Caco-2 (cell line): ENCODE measurements at regions not wholly inside any gene's neighbourhood (a gene's known extent, or its start where the extent isn't known, plus 50 kb on each side); places are given as distances from the start of the nearest gene placed in this dataset.
"Not testable (repeated sequence)": the region's sequence is repeated elsewhere in the genome, so short reads cannot be mapped to it uniquely, and the experiment has no call there.

Source experiments
- BruUV-seq: library from RNA; stranded (reverse); fragments of 400-500 nt; replicated peaks from 2 replicates; lab custom pipeline; 2021; lab: Mats Ljungman, UMichigan
- CTCF ChIA-PET: fragments of 300-600 bp; sonication (Branson Sonifier 250); formaldehyde crosslinking; loops from one replicate; lab custom pipeline; 2022; ENCODE audit warnings: antibody characterized with exemption; lab: Charles Lee
- POLR2A ChIA-PET: fragments of 300-600 bp; sonication (Branson Sonifier 250); formaldehyde crosslinking; loops from one replicate; lab custom pipeline; 2022; ENCODE audit warnings: antibody characterized with exemption; lab: Charles Lee
- DNase-seq, 2 experiments: peaks; one replicate each; pipeline versions ENCODE4 v3.0.0 to v3.0.0-alpha.2; 2020 to 2022
- H3K27me3 ChIP-seq: replicated peaks from 2 replicates; pipeline ENCODE4 v1.6.0; 2011; ENCODE audit warnings: low read length; ENCODE audit not compliant: control insufficient read depth, insufficient read depth
- H3K36me3 ChIP-seq: 2 replicates; pipeline ENCODE4 v1.5.1; 2011; ENCODE audit warnings: low read length; ENCODE audit not compliant: control insufficient read depth, insufficient read depth
- H3K4me1 ChIP-seq: fragments of 250-450 bp; sonication (Bioruptor Pico); 2 replicates; pipeline ENCODE4 v1.5.1; 2020; ENCODE audit warnings: mild to moderate bottlenecking
- H3K4me3 ChIP-seq: 2 replicates; pipeline ENCODE4 v1.5.1; 2011; ENCODE audit warnings: low read depth, mild to moderate bottlenecking, control low read depth, low read length
- H3K9me3 ChIP-seq: fragments of 250-450 bp; sonication (Bioruptor Pico); 2 replicates; pipeline ENCODE4 v1.5.1; 2020; ENCODE audit warnings: mild to moderate bottlenecking, moderate library complexity
- H3K27ac Mint-ChIP-seq: one replicate; pipeline ENCODE4 v1.8.0; 2022; ENCODE audit warnings: mixed read lengths; ENCODE audit not compliant: unreplicated experiment
- H3K27me3 Mint-ChIP-seq: one replicate; pipeline ENCODE4 v1.8.0; 2022; ENCODE audit warnings: mixed read lengths; ENCODE audit not compliant: insufficient read depth, unreplicated experiment
- H3K36me3 Mint-ChIP-seq: one replicate; pipeline ENCODE4 v1.8.0; 2022; ENCODE audit warnings: mild to moderate bottlenecking, mixed read lengths; ENCODE audit not compliant: insufficient read depth, unreplicated experiment
- H3K4me1 Mint-ChIP-seq: one replicate; pipeline ENCODE4 v1.8.0; 2022; ENCODE audit warnings: low read depth, mixed read lengths; ENCODE audit not compliant: unreplicated experiment
- H3K4me3 Mint-ChIP-seq: one replicate; pipeline ENCODE4 v1.8.0; 2022; ENCODE audit warnings: mild to moderate bottlenecking, moderate library complexity, mixed read lengths; ENCODE audit not compliant: unreplicated experiment
- H3K9me3 Mint-ChIP-seq: one replicate; pipeline ENCODE4 v1.8.0; 2022; ENCODE audit warnings: mixed read lengths; ENCODE audit not compliant: unreplicated experiment
- CTCF ChIP-seq, 2 experiments: fragments of 200-600 bp in 1 of 2; IDR thresholded peaks; 1 replicate in 1 of 2; 2 replicates in 1 of 2; pipeline versions ENCODE4 v1.5.1 to v1.8.0; 2011 to 2022; ENCODE audit warnings: antibody characterized with exemption in 1 of 2, control low read depth in 1 of 2, inconsistent platforms in 1 of 2, low read depth in 1 of 2, low read length in 1 of 2, mild to moderate bottlenecking in 1 of 2, moderate library complexity in 1 of 2; ENCODE audit not compliant: insufficient read depth in 1 of 2, severe bottlenecking in 1 of 2, unreplicated experiment in 1 of 2
- intact Hi-C: fragments of 100-400 bp; cut with micrococcal nuclease; formaldehyde crosslinking; loops from one replicate; pipeline ENCODE4 v1.10.0; 2022; ENCODE audit not compliant: unreplicated experiment

- no peaks in the 10 kb centered on the region for H3K4me1 Mint-ChIP-seq
- H3K27ac Mint-ChIP-seq: no peak overlapping the region
- Histone ChIP-seq H3K9me3 (no peaks in the 10 kb centered on the region), H3K4me3 (no peak overlapping the region), H3K36me3 (no peaks in the 10 kb centered on the region), H3K4me1 (no peaks in the 10 kb centered on the region), H3K27me3 (no peaks in the 10 kb centered on the region; the same call in 1 of the 2 replicates)
- CTCF ChIA-PET: no interaction called here
- intact Hi-C loops: no loop called here
- POLR2A ChIA-PET: no interaction called here
- TF ChIP-seq CTCF (IDR thresholded peaks at IDR 0.05; ENCODE audit: insufficient read depth in 1 of 2, low read depth in 1 of 2, low read length in 1 of 2, severe bottlenecking in 1 of 2, unreplicated experiment in 1 of 2): no peak
- H3K4me3 Mint-ChIP-seq: no peak overlapping the region
- peak in 1 of 2 experiments; percentile 17 for DNase-seq
- no peaks in the 10 kb centered on the region for H3K9me3 Mint-ChIP-seq
- H3K27me3 Mint-ChIP-seq: peaks cover 10% of the 10 kb centered on the region
- BruUV-seq: no TSS peak
- H3K36me3 Mint-ChIP-seq: no peaks in the 10 kb centered on the region
Measured at GRCh38 chr1:22210636-22211035, 67.7 kb upstream of the WNT4 start.

- H3K4me1 ChIP-seq, H3K36me3 ChIP-seq, intact Hi-C loops, H3K27me3 ChIP-seq, H3K4me1 Mint-ChIP-seq, H3K4me3 ChIP-seq, H3K4me3 Mint-ChIP-seq, H3K36me3 Mint-ChIP-seq, H3K27ac Mint-ChIP-seq, CTCF ChIA-PET, H3K27me3 Mint-ChIP-seq, BruUV-seq, POLR2A ChIA-PET, H3K9me3 ChIP-seq, H3K9me3 Mint-ChIP-seq, DNase-seq: not testable (repeated sequence)
Measured at GRCh38 chr1:22211459-22211858, 68.6 kb upstream of the WNT4 start.

- H3K9me3 Mint-ChIP-seq: no peaks in the 10 kb centered on the region
- Histone ChIP-seq H3K4me3 (no peak overlapping the region), H3K9me3 (no peaks in the 10 kb centered on the region), H3K36me3 (no peaks in the 10 kb centered on the region), H3K4me1 (no peaks in the 10 kb centered on the region), H3K27me3 (no peaks in the 10 kb centered on the region; the same call in 1 of the 2 replicates)
- CTCF ChIA-PET: no interaction called here
- H3K27me3 Mint-ChIP-seq: peaks cover 7% of the 10 kb centered on the region
- no peaks in the 10 kb centered on the region for H3K4me1 Mint-ChIP-seq
- BruUV-seq: no TSS peak
- no peaks in the 10 kb centered on the region for H3K36me3 Mint-ChIP-seq
- intact Hi-C loops: no loop called here
- no peak overlapping the region for H3K4me3 Mint-ChIP-seq
- TF ChIP-seq CTCF (IDR thresholded peaks at IDR 0.05; ENCODE audit: insufficient read depth in 1 of 2, low read depth in 1 of 2, low read length in 1 of 2, severe bottlenecking in 1 of 2, unreplicated experiment in 1 of 2): no peak
- DNase-seq: peak in 1 of 2 experiments; percentile 7
- POLR2A ChIA-PET: no interaction called here
- no peak overlapping the region for H3K27ac Mint-ChIP-seq
Measured at GRCh38 chr1:22212400-22213233, 69.7 kb upstream of the WNT4 start.
